Fibroblast of pulmonary artery (primary cell): ENCODE measurements at regions not wholly inside any gene's neighbourhood (a gene's known extent, or its start where the extent isn't known, plus 50 kb on each side); places are given as distances from the start of the nearest gene placed in this dataset.

Source experiments
- DNase-seq: peaks from one replicate; pipeline ENCODE4 v3.0.0-alpha.2; 2010; ENCODE audit warnings: low read depth
- H3K4me3 ChIP-seq: replicated peaks from 2 replicates; pipeline ENCODE4 v1.5.1; 2011; ENCODE audit warnings: low read depth, mild to moderate bottlenecking, control low read depth, low read length, moderate library complexity
- TF ChIP-seq, protein P1 (sequence below): IDR thresholded peaks from 2 replicates; pipeline ENCODE4 v1.5.1; 2011; ENCODE audit warnings: mild to moderate bottlenecking, control low read depth, low read length, inconsistent platforms; ENCODE audit errors: missing control alignments

GRCh38 chr1:226816576-226816975 lies 53.8 kb upstream of the PSEN2 start:
- TF ChIP-seq, protein P1, sequence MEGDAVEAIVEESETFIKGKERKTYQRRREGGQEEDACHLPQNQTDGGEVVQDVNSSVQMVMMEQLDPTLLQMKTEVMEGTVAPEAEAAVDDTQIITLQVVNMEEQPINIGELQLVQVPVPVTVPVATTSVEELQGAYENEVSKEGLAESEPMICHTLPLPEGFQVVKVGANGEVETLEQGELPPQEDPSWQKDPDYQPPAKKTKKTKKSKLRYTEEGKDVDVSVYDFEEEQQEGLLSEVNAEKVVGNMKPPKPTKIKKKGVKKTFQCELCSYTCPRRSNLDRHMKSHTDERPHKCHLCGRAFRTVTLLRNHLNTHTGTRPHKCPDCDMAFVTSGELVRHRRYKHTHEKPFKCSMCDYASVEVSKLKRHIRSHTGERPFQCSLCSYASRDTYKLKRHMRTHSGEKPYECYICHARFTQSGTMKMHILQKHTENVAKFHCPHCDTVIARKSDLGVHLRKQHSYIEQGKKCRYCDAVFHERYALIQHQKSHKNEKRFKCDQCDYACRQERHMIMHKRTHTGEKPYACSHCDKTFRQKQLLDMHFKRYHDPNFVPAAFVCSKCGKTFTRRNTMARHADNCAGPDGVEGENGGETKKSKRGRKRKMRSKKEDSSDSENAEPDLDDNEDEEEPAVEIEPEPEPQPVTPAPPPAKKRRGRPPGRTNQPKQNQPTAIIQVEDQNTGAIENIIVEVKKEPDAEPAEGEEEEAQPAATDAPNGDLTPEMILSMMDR: no peak
- no peak overlapping the region for H3K4me3 ChIP-seq
- DNase-seq: peak; percentile 16

- TF ChIP-seq, protein P1: no peak
- peak; percentile 85 for DNase-seq
- no peak overlapping the region for H3K4me3 ChIP-seq
Measured at GRCh38 chr1:226814751-226815537, 55.5 kb upstream of the PSEN2 start.

GRCh38 chr1:226813671-226814591 lies 56.5 kb upstream of the PSEN2 start:
- no peak overlapping the region for H3K4me3 ChIP-seq
- DNase-seq: no peak
- TF ChIP-seq, protein P1: no peak

DNA sequence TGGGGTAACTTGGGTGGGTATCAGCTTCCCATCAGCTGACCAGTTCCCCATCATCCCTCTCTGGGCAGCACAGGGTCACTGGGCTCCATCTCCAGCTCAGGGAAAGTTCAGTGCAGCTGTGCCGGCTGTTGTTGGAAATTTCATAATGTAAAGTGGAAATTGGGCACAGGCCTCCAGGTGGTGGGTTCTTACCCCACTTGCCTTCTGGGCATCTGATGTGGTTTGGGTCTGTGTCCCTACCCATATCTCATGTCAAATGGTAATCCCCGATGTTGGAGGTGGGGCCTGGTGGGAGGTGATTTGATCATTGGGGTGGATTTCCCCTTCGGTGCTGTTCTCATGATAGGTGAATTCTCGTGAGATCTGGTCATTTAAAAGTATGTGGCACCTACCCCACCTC lies 59.7 kb upstream of the PSEN2 start:
- no peak overlapping the region for H3K4me3 ChIP-seq
- no peak for DNase-seq
- TF ChIP-seq, protein P1: no peak

DNA sequence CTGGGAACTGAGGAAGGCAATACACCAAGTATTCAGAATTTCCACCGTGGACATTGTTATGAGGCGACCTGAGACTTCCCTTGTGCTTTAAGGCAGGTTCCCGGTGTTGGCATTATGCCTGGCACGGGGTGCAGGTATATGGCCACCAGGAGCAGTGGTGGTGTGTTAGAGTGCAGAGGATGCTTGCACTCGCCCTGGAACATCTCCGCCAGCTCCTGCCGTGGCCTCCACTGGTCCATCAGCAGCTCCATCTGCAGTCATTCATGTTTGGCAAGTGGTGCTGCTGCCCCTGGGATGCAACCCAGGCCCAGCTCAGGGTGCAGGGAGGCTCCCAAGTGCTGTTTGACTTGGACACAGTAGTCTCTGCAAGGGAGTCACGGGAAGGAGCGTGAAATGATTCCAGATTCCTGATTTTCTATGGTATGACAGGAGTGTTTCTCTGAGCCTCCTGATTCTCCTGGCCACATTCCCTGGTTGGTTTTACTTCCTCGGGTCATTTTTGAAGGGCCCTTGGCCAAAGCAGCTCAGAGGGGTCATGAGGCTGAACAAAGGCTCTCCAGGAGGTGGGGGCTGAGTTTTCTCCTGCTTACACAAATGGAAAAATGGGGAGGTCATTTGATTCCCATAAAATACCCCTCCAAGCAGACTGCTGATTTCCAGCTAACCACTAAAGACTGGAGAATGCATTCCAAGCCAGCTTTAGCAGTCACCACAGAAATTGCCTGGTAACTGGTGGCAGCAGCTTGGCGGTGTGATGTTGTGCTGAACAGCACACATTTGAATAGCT lies 60.4 kb upstream of the PSEN2 start:
- no peak for DNase-seq
- TF ChIP-seq, protein P1: no peak

GRCh38 chr1:226808501-226808900 lies 61.9 kb upstream of the PSEN2 start:
- H3K4me3 ChIP-seq: no peak overlapping the region
- DNase-seq: no peak
- TF ChIP-seq, protein P1: no peak

More for the DNA sequence above, 60.4 kb upstream of the PSEN2 start:
- no peak overlapping the region for H3K4me3 ChIP-seq
